ENCODE measurements at regions not wholly inside any gene's neighbourhood (a gene's known extent, or its start where the extent isn't known, plus 50 kb on each side); places are given as distances from the start of the nearest gene placed in this dataset.
"Not testable (repeated sequence)": the region's sequence is repeated elsewhere in the genome, so short reads cannot be mapped to it uniquely, and the experiment has no call there.

DNA sequence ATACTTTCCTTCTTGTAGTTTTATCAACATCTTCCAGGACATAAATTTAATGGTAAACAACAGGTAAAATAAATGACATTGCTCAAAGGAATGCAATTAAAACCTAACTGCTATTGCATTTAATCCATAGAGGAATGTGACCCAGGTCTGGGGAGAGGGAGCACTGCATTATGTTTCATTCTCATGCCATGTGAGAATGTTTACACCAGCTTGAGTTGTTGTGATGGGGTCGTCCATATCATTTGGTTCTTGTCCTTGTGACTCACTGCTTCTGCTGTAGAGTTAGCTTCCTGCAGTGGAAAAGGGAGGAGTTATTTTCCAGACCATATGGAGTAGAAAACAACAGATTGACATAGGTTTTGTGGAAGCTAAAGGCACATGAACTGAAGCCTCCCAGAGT is 129.3 kb upstream of the PMCH start:
- no peaks in the 10 kb centered on the region for H3K9me3 Mint-ChIP-seq (ENCODE audit: unreplicated experiment)
- Histone ChIP-seq H3K27me3 (replicated peaks; ENCODE audit: control insufficient read depth, insufficient read depth, low read length) (no peaks in the 10 kb centered on the region), H3K4me1 (no peaks in the 10 kb centered on the region), H3K36me3 (ENCODE audit: control insufficient read depth, insufficient read depth, low read length) (no peaks in the 10 kb centered on the region), H3K4me3 (ENCODE audit: low read depth, low read length) (no peak overlapping the region), H3K9me3 (no peaks in the 10 kb centered on the region)
- BruUV-seq (replicated peaks) = no TSS peak
- no peaks in the 10 kb centered on the region for H3K4me1 Mint-ChIP-seq (ENCODE audit: low read depth, unreplicated experiment)
- ChIA-PET POLR2A (no interaction called here), CTCF (no interaction called here)
- TF ChIP-seq, protein P1, sequence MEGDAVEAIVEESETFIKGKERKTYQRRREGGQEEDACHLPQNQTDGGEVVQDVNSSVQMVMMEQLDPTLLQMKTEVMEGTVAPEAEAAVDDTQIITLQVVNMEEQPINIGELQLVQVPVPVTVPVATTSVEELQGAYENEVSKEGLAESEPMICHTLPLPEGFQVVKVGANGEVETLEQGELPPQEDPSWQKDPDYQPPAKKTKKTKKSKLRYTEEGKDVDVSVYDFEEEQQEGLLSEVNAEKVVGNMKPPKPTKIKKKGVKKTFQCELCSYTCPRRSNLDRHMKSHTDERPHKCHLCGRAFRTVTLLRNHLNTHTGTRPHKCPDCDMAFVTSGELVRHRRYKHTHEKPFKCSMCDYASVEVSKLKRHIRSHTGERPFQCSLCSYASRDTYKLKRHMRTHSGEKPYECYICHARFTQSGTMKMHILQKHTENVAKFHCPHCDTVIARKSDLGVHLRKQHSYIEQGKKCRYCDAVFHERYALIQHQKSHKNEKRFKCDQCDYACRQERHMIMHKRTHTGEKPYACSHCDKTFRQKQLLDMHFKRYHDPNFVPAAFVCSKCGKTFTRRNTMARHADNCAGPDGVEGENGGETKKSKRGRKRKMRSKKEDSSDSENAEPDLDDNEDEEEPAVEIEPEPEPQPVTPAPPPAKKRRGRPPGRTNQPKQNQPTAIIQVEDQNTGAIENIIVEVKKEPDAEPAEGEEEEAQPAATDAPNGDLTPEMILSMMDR (IDR thresholded peaks at IDR 0.05; ENCODE audit: insufficient read depth in 1 of 2, low read depth in 1 of 2, low read length in 1 of 2, severe bottlenecking in 1 of 2, unreplicated experiment in 1 of 2) = no peak
- H3K27me3 Mint-ChIP-seq (ENCODE audit: insufficient read depth, unreplicated experiment) = no peaks in the 10 kb centered on the region
- intact Hi-C loops (cut with micrococcal nuclease; ENCODE audit: unreplicated experiment) = no loop called here
- H3K4me3 Mint-ChIP-seq (ENCODE audit: unreplicated experiment) = no peak overlapping the region
- no peak overlapping the region for H3K27ac Mint-ChIP-seq (ENCODE audit: unreplicated experiment)
- H3K36me3 Mint-ChIP-seq (ENCODE audit: insufficient read depth, unreplicated experiment) = no peaks in the 10 kb centered on the region
- DNase-seq = no peak

DNA sequence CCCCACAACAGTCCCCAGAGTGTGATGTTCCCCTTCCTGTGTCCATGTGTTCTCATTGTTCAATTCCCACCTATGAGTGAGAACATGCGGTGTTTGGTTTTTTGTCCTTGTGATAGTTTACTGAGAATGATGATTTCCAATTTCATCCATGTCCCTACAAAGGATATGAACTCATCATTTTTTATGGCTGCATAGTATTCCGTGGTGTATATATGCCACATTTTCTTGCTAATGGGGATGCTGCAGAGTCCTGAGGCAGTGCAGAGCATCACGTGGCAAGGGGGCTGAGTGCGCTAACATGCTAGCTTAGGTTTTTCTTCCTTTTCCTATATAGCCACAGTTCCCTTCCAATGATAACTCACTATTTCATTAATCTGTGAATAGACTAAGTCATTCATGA is 127.5 kb upstream of the PMCH start:
- H3K4me3 Mint-ChIP-seq (ENCODE audit: unreplicated experiment); BruUV-seq (replicated peaks); H3K4me1 Mint-ChIP-seq (ENCODE audit: low read depth, unreplicated experiment); H3K4me1 ChIP-seq; H3K27me3 Mint-ChIP-seq (ENCODE audit: insufficient read depth, unreplicated experiment); H3K27ac Mint-ChIP-seq (ENCODE audit: unreplicated experiment); H3K36me3 Mint-ChIP-seq (ENCODE audit: insufficient read depth, unreplicated experiment); H3K36me3 ChIP-seq (ENCODE audit: control insufficient read depth, insufficient read depth, low read length); DNase-seq; H3K27me3 ChIP-seq (replicated peaks; ENCODE audit: control insufficient read depth, insufficient read depth, low read length); intact Hi-C loops (cut with micrococcal nuclease; ENCODE audit: unreplicated experiment); H3K4me3 ChIP-seq (ENCODE audit: low read depth, low read length); H3K9me3 ChIP-seq; H3K9me3 Mint-ChIP-seq (ENCODE audit: unreplicated experiment): not testable (repeated sequence)
- ChIA-PET POLR2A (interaction anchor here (0.6 kb wide), 1 partner anchor 470 kb away, joined by 5 read pairs; no protein-coding TSS in a partner anchor), CTCF (interaction anchor here (0.5 kb wide), 1 partner anchor 154 kb away, joined by 5 read pairs; no protein-coding TSS in a partner anchor)

DNA sequence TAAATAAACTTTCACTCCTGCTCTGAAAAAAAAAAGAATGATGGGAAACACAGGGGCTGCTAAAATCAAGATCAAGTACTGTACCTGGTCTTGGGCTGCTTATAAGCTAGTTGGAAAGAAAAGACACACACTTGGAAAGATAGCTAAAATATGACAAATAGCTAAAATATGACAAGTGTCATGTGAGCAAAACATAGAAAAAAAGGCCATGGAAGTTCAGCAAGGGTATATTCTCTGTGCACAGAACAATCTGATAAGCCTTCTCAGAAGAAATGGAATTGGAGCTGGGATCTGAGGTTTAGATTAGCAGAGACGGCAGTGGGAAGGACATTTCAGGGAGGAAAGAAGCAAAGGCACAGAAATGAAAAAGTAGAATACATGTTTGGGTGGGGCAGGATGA is 126.2 kb upstream of the PMCH start:
- POLR2A ChIA-PET = no interaction called here
- intact Hi-C loops (cut with micrococcal nuclease; ENCODE audit: unreplicated experiment) = no loop called here

More for the DNA sequence above, 126.2 kb upstream of the PMCH start:
- no TSS peak for BruUV-seq (replicated peaks)
- CTCF ChIA-PET = no interaction called here
- Mint-ChIP-seq H3K4me3 (ENCODE audit: unreplicated experiment) (no peak overlapping the region), H3K36me3 (ENCODE audit: insufficient read depth, unreplicated experiment) (no peaks in the 10 kb centered on the region), H3K4me1 (ENCODE audit: low read depth, unreplicated experiment) (no peaks in the 10 kb centered on the region), H3K9me3 (ENCODE audit: unreplicated experiment) (no peaks in the 10 kb centered on the region), H3K27ac (ENCODE audit: unreplicated experiment) (no peak overlapping the region), H3K27me3 (ENCODE audit: insufficient read depth, unreplicated experiment) (peaks cover 2% of the 10 kb centered on the region)
- H3K4me1 ChIP-seq = no peaks in the 10 kb centered on the region
- H3K4me3 ChIP-seq (ENCODE audit: low read depth, low read length) = no peak overlapping the region
- no peaks in the 10 kb centered on the region for H3K9me3 ChIP-seq
- TF ChIP-seq, protein P1 (IDR thresholded peaks at IDR 0.05; ENCODE audit: insufficient read depth in 1 of 2, low read depth in 1 of 2, low read length in 1 of 2, severe bottlenecking in 1 of 2, unreplicated experiment in 1 of 2) = no peak
- no peak for DNase-seq
- no peaks in the 10 kb centered on the region for H3K27me3 ChIP-seq (replicated peaks; ENCODE audit: control insufficient read depth, insufficient read depth, low read length)
- H3K36me3 ChIP-seq (ENCODE audit: control insufficient read depth, insufficient read depth, low read length) = no peaks in the 10 kb centered on the region

All from Caco-2 (cell line).